NB4 (cell line): ENCODE measurements at regions not wholly inside any gene's neighbourhood (a gene's known extent, or its start where the extent isn't known, plus 50 kb on each side); places are given as distances from the start of the nearest gene placed in this dataset.
"Not testable (repeated sequence)": the region's sequence is repeated elsewhere in the genome, so short reads cannot be mapped to it uniquely, and the experiment has no call there.

Experiments used
- DNase-seq: peaks from one replicate; pipeline ENCODE4 v3.0.0; 2010; ENCODE audit warnings: low read depth
- H3K4me3 ChIP-seq: one replicate; pipeline ENCODE4 v1.5.1; 2011; ENCODE audit warnings: mild to moderate bottlenecking, low read depth, low read length, moderate library complexity
- MYC ChIP-seq: IDR thresholded peaks from 2 replicates; pipeline ENCODE4 v1.6.1; 2011; ENCODE audit warnings: low read depth, low read length
- POLR2A ChIP-seq: IDR thresholded peaks from 2 replicates; pipeline ENCODE4 v1.6.1; 2011; ENCODE audit warnings: mild to moderate bottlenecking; ENCODE audit not compliant: insufficient read length; ENCODE audit errors: extremely low read depth
- TF ChIP-seq, protein P1 (sequence below): IDR thresholded peaks from 2 replicates; pipeline ENCODE4 v1.6.1; 2011; ENCODE audit warnings: low read depth, low read length
- TF ChIP-seq, protein P2 (sequence below): IDR thresholded peaks from one replicate; pipeline ENCODE4 v1.5.1; 2012; ENCODE audit warnings: low read depth, low read length

DNA sequence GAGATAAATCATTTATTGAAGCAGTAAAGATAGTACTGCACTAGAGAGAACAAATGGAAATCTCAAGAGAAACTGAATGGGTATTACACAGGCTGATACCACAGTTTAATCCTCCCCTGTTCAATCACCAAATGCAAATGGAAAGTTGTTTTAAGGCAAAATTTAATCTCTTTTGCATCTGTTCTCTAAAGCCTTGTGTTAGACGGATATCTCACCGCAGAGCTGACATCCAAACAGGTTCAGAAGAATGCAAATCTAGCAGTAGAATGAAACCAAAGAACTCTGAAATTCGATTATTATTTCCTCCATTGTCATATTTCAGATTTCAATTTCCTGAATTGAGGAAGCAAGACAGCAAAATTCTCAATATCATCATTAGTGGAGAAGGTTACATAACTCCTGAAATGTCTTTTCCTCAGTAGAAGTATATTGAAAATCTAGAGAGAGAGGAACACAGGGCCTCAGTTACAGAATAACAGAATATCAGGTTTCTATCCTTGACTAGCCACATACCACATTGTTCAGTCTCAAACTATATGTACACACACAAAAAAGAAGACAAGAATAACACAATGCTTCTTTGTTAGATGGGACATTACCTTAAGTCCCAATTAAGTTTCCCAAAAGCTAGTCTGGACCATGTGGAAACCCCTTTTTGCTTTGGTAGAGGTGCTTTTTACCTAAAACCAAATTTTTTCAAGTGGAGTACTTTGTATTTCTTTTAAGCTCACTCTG, 94.1 kb upstream of the BANK1 start:
- DNase-seq = no peak
- no peak overlapping the region for H3K4me3 ChIP-seq
- no peak for TF ChIP-seq MYC
- TF ChIP-seq POLR2A = no peak
- TF ChIP-seq, protein P1, sequence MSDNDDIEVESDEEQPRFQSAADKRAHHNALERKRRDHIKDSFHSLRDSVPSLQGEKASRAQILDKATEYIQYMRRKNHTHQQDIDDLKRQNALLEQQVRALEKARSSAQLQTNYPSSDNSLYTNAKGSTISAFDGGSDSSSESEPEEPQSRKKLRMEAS = no peak
- TF ChIP-seq, protein P2, sequence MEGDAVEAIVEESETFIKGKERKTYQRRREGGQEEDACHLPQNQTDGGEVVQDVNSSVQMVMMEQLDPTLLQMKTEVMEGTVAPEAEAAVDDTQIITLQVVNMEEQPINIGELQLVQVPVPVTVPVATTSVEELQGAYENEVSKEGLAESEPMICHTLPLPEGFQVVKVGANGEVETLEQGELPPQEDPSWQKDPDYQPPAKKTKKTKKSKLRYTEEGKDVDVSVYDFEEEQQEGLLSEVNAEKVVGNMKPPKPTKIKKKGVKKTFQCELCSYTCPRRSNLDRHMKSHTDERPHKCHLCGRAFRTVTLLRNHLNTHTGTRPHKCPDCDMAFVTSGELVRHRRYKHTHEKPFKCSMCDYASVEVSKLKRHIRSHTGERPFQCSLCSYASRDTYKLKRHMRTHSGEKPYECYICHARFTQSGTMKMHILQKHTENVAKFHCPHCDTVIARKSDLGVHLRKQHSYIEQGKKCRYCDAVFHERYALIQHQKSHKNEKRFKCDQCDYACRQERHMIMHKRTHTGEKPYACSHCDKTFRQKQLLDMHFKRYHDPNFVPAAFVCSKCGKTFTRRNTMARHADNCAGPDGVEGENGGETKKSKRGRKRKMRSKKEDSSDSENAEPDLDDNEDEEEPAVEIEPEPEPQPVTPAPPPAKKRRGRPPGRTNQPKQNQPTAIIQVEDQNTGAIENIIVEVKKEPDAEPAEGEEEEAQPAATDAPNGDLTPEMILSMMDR = no peak

DNA sequence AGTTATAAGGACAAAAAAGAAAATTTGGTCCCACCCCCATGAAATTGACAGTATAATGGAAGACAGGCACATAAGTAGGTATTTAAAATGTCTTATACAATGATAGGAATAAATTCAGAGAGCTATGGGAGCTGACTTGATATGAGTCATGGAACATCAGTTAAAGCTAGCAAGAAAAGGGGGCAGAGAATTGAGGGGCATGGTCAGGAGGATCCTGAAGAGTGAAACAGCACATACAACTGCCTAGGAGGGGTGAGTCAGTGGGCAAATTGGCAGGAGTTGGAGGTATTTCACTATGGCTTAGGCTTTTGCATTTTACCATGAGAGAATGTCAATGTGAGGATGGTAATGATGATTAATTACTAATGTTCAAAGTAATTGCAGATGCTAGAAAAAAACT, 95.4 kb upstream of the BANK1 start:
- no peak overlapping the region for H3K4me3 ChIP-seq
- DNase-seq = no peak
- TF ChIP-seq, protein P1 = no peak
- TF ChIP-seq POLR2A (no peak), MYC (no peak)
- TF ChIP-seq, protein P2 = no peak

DNA sequence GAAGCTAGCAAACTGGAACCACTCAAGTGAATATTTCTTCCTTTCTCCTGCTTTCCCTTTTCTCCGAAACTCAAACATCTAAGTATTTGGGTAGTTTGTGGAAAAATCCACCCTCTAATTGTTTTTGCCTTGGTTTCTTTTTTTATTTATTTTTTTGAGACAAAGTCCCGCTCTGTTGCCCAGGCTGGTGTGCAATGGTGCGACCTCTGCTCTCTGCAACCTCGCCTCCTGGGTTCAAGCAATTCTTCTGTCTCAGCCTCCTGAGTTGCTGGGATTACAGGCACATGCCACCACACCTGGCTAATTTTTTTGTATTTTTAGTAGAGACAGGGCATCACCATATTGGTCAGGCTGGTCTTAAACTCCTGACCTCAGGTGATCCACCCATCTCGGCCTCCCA, 96.1 kb upstream of the BANK1 start:
- not testable (repeated sequence) for DNase-seq, H3K4me3 ChIP-seq

DNA sequence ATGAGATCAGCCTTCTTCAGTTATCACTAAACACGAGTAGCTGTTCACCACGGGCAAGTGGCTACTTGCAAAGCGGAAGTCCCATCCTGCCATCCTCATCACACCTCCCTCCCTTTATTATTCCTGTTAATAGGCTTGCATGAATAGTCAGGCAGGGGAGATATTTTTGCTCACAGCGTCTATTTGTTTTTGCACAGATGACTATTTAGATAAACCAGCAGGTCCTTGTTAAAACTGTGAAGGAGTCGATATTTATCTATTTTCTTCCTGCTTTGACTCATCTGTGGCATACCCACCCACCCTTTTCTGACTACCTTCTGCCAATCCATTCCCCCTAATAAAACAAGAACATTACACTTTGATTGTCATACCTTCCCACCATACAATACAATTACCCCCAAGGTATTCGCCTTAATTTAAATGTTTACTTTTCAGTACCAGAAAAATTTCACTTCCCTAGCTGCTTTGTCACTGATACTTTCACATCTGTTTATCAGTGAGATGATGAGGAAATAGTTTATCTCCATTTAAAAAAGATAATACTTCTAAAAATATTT, 96.6 kb upstream of the BANK1 start:
- TF ChIP-seq MYC (no peak), POLR2A (no peak)
- TF ChIP-seq, protein P2 = no peak
- TF ChIP-seq, protein P1 = no peak
- DNase-seq = no peak

DNA sequence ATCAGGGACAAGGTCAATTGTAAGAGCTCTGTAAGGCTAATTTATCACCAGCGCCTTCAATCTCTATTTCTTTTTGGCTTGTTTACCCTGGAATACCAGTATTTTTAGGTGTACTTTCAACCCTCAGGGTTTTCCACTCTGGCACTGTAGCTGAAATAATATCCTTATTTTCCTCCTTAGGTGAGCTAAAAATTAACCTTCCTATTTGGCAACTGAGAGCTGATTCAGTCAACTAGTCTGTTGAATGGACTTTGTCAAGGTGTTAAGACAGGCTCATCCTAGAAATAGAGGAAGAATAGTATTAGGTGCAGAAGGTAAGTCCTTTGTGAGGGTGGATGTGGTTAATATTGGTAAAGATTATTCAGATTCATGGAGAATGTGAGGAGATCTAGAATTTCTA, 101.3 kb upstream of the BANK1 start:
- DNase-seq = no peak
- TF ChIP-seq POLR2A (no peak), MYC (no peak)
- TF ChIP-seq, protein P2 = no peak
- TF ChIP-seq, protein P1 = no peak
- no peak overlapping the region for H3K4me3 ChIP-seq

More for the DNA sequence above, 96.6 kb upstream of the BANK1 start:
- H3K4me3 ChIP-seq = no peak overlapping the region

DNA sequence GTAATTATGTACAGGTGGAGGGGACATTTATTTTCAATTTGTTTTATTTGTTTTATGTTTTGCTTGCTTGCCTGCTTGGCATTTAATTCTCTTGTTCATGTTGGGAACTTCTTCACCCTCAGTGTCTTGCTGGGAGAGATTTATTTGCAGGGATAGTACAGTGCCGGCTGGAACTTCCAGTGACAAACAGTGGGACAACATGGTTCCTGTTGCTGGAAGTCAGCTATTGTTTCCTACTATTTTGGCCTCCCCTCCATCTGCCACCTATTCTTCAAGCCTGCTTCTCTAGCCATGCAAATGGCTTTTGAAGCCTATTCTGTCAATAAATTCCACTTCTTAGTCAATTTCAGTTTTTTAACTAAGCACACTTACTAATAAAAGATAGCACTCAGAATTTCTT, 105.4 kb upstream of the BANK1 start:
- DNase-seq = no peak
- no peak overlapping the region for H3K4me3 ChIP-seq
- no peak for TF ChIP-seq MYC
- TF ChIP-seq, protein P1 = no peak
- no peak for TF ChIP-seq POLR2A
- TF ChIP-seq, protein P2 = no peak
